Right lobe of liver (tissue), 6 donors: ENCODE measurements at regions not wholly inside any gene's neighbourhood (a gene's known extent, or its start where the extent isn't known, plus 50 kb on each side); places are given as distances from the start of the nearest gene placed in this dataset.

Source experiments
- ATAC-seq, 4 donors: fragments of 200-7000 bp; cut with Tn5 transposase; one replicate each; pipeline ENCODE4 v1.9.1; 2020; ENCODE audit warnings: mild to moderate bottlenecking in 4 of 4, moderate library complexity in 4 of 4
- DNase-seq, 3 donors: peaks; one replicate each; pipeline ENCODE4 v3.0.0-alpha.2; 2020
- H3K27ac ChIP-seq, 3 donors: fragments of 200-600 bp; one replicate each; pipeline ENCODE4 v1.8.0; 2022
- H3K27me3 ChIP-seq, 2 donors: fragments of 200-600 bp; one replicate each; pipeline ENCODE4 v1.8.0; 2022
- H3K36me3 ChIP-seq, 4 donors: fragments of 200-600 bp; sonication (generic) in 1 of 4; one replicate each; pipeline versions ENCODE4 v1.5.1 to v1.8.0; 2017 to 2022; ENCODE audit warnings: control low read depth in 1 of 4
- H3K4me1 ChIP-seq, 4 donors: fragments of 200-600 bp; sonication (generic) in 1 of 4; one replicate each; pipeline versions ENCODE4 v1.5.1 to v1.8.0; 2017 to 2022; ENCODE audit warnings: control low read depth in 1 of 4
- H3K4me3 ChIP-seq, 3 donors: fragments of 200-600 bp; one replicate each; pipeline ENCODE4 v1.8.0; 2022
- H3K9me3 ChIP-seq, 4 donors: fragments of 200-600 bp; sonication (generic) in 1 of 4; one replicate each; pipeline versions ENCODE4 v1.5.1 to v1.8.0; 2017 to 2022; ENCODE audit warnings: control low read depth in 1 of 4
- CTCF ChIP-seq, 4 donors: fragments of 200-600 bp in 3 of 4; fragments of 450-650 bp in 1 of 4; IDR thresholded peaks; one replicate each; pipeline versions ENCODE4 v1.5.1 to v1.8.0; 2016 to 2022; ENCODE audit warnings: antibody characterized with exemption in 4 of 4, mild to moderate bottlenecking in 2 of 4
- POLR2A ChIP-seq: fragments of 450-650 bp; IDR thresholded peaks from one replicate; pipeline ENCODE4 v1.6.1; 2017; ENCODE audit warnings: antibody characterized with exemption, mild to moderate bottlenecking
- whole genome bisulfite sequencing: methylation state at CpG from one replicate; pipeline ENCODE4 v1.1.6; 2018; ENCODE audit warnings: low coverage, low lambda C conversion rate; ENCODE audit not compliant: insufficient coverage; ENCODE audit errors: missing lambda C conversion rate; 5-methylcytosine and 5-hydroxymethylcytosine counted together
- intact Hi-C, 2 donors: fragments of 100-400 bp; cut with DNase I; formaldehyde crosslinking; loops; one replicate each; pipeline versions ENCODE4 v1.11.2 to v1.14.1; 2022
- donor health status: DM: no; HTN: yes; CAD: no.
- donor health status: DM: no; HTN: no; CAD: no.
- donor health status: DM: no; HTN: no; CAD: no.
- donor health status: DM: no; HTN: yes; CAD: no.
- donor health status: DM: no; HTN: yes; CAD: no.

GRCh38 chr1:96553811-96554210 is 167.8 kb upstream of the PTBP2 start:
- Histone ChIP-seq H3K36me3 (no peaks in the 10 kb centered on the region), H3K27ac (no peak overlapping the region), H3K27me3 (no peaks in the 10 kb centered on the region), H3K4me3 (no peak overlapping the region), H3K9me3 (no peaks in the 10 kb centered on the region), H3K4me1 (no peaks in the 10 kb centered on the region)
- no peak for ATAC-seq
- TF ChIP-seq CTCF (IDR thresholded peaks at IDR 0.05) (no peak), POLR2A (no peak)
- no peak for DNase-seq
- WGBS = 94% methylated on average over 1 of the region's 1 CpG
- intact Hi-C loops = no loop called here

- intact Hi-C loops = no loop called here
- H3K4me1 ChIP-seq = no peaks in the 10 kb centered on the region
- no peaks in the 10 kb centered on the region for H3K9me3 ChIP-seq
- H3K27me3 ChIP-seq = no peaks in the 10 kb centered on the region
- H3K4me3 ChIP-seq = no peak overlapping the region
- TF ChIP-seq POLR2A (no peak), CTCF (IDR thresholded peaks at IDR 0.05) (no peak)
- ATAC-seq (no peak), DNase-seq (no peak)
- WGBS = 96% methylated on average over 4 of the region's 4 CpGs
- H3K36me3 ChIP-seq = no peaks in the 10 kb centered on the region
- no peak overlapping the region for H3K27ac ChIP-seq
Observed at GRCh38 chr1:96554364-96554763, 167.2 kb upstream of the PTBP2 start.

- no peak for DNase-seq
- no peaks in the 10 kb centered on the region for H3K27me3 ChIP-seq
- H3K4me1 ChIP-seq = no peaks in the 10 kb centered on the region
- 87% methylated on average over 5 of the region's 5 CpGs for WGBS
- H3K36me3 ChIP-seq = no peaks in the 10 kb centered on the region
- intact Hi-C loops = no loop called here
- no peak for ATAC-seq
- H3K4me3 ChIP-seq = no peak overlapping the region
- H3K9me3 ChIP-seq = no peaks in the 10 kb centered on the region
- H3K27ac ChIP-seq = no peak overlapping the region
- TF ChIP-seq CTCF (IDR thresholded peaks at IDR 0.05) = no peak
- no peak for TF ChIP-seq POLR2A
Observed at GRCh38 chr1:96557336-96557735, 164.2 kb upstream of the PTBP2 start.

GRCh38 chr1:96558635-96559034 is 162.9 kb upstream of the PTBP2 start:
- WGBS = 67% methylated on average over 1 of the region's 1 CpG
- intact Hi-C loops = no loop called here
- no peak for ATAC-seq

More at GRCh38 chr1:96558635-96559034, 162.9 kb upstream of the PTBP2 start:
- no peaks in the 10 kb centered on the region for H3K36me3 ChIP-seq
- H3K4me1 ChIP-seq = no peaks in the 10 kb centered on the region
- no peak for DNase-seq
- TF ChIP-seq POLR2A = no peak
- no peak for TF ChIP-seq CTCF (IDR thresholded peaks at IDR 0.05)
- no peaks in the 10 kb centered on the region for H3K9me3 ChIP-seq
- H3K27me3 ChIP-seq = no peaks in the 10 kb centered on the region
- no peak overlapping the region for H3K4me3 ChIP-seq
- no peak overlapping the region for H3K27ac ChIP-seq
